C1 segment of cervical spinal cord (tissue), 14 donors: ENCODE measurements at regions not wholly inside any gene's neighbourhood (a gene's known extent, or its start where the extent isn't known, plus 50 kb on each side); places are given as distances from the start of the nearest gene placed in this dataset.
"Not testable (repeated sequence)": the region's sequence is repeated elsewhere in the genome, so short reads cannot be mapped to it uniquely, and the experiment has no call there.

Experiments
- DNase-seq, 14 donors: peaks; one replicate each; lab custom pipeline; 2025; lab: John Stamatoyannopoulos, UW

DNA sequence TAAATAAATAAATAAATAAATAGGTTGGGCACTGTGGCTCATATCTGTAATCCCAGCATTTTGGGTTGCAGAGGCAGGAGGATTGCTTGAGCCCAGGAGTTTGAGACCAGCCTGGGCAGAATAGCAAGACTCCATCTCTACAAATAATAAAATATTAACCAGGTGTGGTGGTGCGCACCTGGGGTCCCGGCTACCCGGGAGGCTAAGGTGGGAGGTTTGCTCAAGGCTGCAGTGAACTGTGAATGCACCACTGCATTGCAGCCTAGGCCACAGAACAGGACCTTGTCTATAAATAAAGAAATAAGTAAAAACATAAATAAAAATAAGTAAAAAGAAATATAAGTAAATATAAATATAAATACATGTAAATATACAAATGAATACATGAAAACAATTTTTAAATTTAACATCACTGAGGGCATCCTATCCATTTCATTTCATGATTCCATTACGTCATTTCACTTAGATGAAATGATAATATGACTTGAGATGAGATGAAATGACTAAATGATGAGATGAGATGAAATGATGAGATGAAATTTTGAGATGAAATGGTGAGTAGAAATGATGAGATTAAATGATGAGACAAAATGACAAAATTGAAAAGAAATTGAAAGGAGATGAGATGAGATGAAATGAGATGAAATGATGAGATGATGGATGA lies 233.4 kb downstream of the GOLGA6L6 start:
- not testable (repeated sequence) for DNase-seq

DNA sequence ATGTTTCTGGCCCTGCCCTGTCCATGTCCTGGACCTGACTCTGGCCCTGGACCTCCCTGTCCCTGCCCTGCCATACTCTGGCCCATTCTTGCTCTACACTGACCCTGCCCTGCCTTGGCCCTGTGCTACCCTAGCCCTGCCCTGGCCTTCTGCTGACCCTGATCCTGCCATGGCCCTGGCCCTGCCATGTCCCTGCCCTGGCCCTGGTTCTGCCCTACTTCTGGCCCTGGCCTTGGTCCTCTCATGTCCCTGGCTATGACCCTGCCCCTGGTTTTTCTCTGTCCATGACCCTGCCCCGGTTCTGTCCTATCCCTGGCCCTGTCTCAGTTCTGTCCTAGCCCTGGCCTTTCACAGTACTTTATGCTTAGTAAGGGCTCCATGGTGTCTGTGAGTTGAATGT lies 234.5 kb downstream of the GOLGA6L6 start:
- DNase-seq, result not testable (repeated sequence)

DNA sequence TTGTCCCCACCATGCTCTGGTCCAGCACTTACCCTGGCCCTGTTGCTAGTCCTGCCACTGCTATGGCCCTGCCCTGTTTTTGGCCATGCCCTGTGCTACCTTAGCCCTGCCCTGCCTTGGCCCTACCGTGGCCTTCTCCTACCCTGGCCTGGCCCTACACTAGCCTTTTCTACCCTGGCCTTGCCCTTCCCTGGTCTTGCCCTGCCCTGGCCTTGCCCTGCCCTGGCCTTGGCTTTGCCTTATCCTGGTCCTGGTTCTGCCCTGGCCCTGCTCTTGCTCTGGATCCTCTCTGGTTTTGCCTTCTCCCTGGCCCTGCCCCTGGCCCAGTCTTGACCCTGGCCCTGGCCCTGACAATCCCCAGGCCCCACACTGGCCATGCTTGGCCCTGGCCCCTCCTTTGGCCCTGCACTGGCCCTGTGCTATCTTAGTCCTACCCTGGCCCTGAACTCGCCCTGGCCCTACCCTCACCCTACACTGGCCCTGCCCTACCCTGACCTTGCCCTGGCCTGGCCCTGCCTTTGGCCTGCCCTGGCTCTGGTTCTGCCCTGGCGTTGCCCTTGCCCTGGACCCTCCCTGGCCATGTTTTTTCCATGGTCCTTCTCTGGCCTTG lies 235.0 kb downstream of the GOLGA6L6 start:
- DNase-seq, result not testable (repeated sequence)

DNA sequence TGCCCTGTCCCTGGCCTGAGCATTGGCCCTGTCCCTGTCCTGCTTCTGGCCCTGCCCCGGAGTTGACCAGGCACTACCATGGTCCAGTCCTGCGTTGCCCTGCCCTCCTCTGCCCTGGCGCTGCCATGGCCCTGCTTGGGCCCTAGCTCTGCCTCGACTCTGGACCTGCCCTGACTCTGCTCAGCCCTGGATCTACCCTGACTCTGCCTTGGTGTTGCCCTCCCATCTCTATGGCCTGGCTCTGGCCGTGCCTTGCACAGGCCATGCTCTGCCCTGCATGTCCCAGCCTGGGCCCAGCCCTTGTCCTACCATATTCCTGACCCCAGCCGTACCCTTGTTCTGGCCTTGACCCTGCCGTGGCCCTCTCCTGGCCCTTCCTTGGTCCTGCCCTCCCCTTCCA lies 235.7 kb downstream of the GOLGA6L6 start:
- not testable (repeated sequence) for DNase-seq

DNA sequence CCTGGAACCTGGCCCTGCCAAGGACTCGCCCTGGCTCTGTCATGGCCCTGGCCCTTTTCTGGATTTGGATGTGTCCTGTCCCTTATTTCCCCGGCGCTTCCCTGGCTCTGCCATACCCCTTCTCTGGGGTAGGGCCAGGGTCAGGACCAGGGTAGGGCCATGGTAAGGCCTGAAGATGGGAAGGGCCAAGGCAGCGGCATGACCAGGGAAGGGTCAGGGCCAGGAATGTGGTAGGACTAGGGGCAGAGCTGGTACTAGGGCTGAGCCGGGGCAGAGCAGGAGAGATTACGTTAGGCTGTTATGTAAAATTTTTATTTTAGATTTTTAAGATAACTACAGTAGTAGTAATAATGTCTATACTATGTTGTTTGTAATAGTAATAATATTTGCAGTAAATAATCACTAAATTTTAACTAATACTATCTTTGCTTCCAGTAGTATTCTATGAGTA lies 236.6 kb downstream of the GOLGA6L6 start:
- DNase-seq, result not testable (repeated sequence)

DNA sequence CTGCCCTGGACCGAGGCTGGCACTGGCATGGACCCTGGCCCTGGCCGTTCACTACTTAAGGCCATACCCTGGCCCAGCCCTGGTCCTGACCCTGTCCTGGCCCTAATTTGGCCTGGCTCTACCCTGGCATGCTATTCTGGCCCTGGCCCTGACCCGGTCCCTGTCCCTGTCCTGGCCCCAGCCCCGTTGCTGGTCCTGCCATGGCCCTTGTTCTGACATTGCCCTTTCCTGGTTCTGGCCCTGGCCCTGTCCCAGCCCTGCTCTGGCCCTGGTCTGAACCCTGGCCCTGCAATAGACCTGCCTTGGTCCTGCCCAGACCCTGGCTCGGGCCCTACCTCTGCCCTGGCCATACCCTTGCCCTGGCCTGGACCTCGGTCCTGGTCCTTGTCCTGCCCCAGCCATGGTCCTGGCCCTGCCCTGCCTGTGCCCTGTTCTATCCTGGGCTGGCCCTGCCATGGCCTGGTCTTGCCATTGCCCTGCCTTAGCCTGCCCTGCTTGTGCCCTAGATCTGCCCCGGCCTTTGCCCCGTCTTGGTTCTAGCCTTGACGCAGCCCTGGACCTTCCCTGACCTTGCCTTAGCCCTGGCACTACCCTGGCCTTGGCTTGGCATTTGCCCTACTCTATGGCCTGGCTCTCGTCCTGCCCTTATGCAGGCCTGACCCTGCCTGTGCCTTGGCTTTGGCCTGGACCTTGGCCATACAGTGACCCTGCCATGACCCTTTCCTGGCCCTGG lies 237.2 kb downstream of the GOLGA6L6 start:
- not testable (repeated sequence) for DNase-seq

DNA sequence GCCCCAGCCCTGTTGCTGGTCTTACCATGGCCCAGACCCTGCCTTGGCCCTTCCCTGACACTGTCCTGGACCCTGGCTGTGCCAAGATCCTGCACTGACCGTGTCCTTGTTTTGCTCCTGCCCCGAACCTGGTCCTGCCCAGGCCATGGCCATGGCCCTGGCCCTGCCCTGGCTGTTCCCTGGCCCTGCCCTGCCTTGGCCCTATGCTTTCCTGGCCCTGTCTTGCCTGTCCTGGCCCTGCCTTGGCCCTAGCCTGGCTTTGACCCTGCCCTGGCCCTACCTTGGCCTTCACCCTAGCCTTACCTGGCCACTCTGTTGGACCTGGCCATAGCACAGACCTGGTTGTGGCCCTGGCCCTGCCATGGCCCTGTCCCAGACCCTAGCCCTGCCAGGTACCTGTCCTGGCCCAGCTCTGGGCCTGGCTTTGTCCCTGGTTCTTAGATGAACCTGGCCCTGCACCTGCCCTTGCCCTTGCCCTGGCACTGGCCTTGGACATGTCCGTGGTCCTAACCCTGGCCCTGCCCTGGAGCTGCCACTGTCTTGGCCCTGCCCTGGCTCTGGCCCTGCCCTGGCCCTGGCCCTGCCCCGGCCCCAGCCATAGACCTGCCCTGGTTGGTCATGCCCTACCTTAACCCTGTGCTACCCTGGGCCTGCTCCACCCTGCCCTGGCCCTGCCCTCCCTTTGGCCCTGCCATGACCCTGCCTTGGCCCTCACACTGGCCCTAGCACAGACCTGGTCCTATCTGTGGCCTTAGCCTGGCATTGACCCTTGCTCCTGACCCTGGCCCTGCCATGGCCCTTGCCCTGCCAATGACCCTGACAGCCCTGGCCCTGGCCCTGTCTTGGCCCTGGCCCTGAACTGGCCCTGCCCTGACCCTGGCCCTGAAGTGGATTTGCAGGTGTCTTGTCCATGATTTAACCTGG lies 238.1 kb downstream of the GOLGA6L6 start:
- not testable (repeated sequence) for DNase-seq

DNA sequence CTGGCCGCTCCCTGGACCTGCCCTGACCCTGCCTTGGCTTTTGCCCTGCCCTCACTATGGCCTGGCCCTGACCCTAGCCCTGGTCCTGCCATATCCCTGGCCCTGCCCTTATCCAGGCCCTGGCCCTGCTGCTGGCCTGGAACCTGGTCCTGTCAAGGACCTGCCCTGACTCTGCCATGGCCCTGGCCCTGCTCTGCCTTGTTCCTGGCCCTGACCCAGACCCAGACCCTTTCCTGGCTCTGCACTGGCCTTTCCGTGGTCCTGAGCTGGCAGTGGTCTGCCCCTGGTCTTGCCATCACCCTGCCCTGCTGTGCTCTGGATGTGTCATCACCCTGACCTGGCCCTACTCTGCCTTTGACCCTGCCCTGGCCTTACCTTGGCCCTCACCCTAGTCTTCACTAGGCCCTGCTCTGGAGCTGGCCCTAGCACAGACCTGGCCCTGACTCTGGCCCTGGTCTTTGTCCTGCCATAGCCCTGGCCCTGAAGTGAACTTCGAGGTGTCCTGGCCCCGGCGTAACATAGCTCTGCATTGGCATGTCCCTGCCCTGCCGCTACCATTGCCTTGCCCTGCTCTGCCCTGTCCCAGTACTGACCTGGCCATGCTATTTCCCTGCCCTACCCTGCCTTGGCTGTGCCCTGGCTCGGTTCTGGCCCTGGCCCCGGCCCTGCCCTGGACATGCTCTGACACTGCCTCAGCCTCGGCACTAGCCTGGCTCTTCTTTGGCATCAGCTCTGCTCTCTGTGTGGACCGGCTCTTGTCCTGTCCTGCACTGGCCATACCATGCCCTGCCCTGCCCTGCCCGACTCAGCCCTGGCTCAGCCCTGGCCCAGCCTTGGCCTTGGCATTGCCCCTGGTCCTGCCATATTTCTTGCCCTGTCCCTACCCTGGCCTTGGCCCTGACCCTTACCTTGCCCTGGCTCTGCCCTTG lies 239.2 kb downstream of the GOLGA6L6 start:
- not testable (repeated sequence) for DNase-seq

DNA sequence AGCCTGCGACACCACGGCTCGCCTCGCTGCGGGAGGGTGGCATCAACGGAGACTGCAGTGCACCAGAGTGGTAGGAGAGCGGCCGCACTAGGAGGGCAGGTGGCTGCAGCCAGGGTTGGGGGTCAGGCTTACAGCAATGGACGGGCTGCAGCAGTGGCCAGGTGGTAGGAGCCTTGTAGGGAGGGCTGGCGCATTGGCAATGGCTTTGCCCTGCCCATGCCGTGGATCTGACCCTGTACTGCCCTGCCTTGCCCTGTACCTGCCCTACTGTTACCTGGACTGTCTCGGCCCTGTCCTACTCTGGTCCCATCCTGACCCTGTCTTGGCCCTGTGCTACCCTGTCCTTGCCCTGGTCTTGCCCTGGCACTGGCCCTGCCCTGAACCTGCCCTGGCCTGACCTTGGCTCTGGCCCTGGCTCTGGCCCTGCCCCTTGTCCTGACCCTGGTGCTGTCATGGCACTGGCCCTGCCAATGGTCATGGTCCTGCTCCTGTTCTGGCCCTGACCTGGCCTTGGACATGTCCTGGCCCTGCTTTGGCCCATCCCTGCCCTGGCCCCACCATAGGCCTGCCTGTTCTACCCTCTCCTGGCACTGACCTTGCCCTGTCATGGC lies 240.0 kb downstream of the GOLGA6L6 start:
- DNase-seq, result not testable (repeated sequence)

DNA sequence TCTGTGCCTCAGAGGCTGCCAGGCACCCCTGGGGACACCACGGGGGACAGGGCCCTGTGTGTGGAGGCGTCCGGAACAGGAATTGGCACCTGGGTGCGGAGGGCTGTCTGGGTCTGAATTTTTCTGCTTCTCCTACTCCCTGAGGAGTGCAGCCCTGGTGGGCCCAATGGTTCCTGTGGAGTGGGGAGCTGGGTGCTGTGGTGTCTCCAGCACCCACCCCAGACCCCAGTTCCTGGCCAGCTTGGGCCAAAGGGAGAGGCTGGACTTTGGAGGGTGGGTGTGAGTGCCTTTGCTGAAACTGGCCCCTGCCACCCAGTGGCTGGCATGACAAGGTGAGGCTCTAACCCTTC lies 240.6 kb downstream of the GOLGA6L6 start:
- DNase-seq, result not testable (repeated sequence)

DNA sequence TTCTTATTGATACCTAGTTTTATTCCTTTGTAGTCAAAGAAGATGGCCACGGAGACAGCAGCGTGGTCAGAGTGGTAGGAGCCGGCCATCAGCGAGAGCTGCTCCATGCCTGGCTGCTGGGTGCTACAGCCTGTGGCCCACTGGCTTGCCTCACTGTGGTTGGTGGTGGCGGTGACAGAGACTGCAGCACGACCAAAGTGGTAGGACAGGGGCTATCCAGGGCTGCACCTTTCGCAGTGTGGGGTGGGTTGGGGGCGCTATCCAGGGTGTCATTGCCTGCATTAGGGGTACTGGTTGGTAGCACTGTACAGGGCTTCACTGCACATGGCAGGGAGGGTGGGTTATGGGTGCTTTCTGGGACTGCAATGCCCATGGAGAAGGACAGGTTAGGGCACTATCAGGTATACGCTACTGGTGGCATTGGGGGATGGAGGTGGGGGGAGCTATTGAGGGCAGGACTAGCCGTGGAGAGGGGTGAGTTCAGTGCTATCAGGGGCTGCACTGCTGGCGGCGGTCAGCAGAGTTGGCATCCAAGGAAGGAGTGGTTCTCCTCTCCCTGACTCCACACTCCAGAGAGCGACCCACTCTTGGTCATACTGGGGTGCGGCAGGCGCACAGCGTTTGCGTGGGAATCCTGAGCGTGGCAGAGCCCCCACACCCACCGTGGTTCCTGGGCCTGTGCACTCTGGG lies 241.1 kb downstream of the GOLGA6L6 start:
- not testable (repeated sequence) for DNase-seq

DNA sequence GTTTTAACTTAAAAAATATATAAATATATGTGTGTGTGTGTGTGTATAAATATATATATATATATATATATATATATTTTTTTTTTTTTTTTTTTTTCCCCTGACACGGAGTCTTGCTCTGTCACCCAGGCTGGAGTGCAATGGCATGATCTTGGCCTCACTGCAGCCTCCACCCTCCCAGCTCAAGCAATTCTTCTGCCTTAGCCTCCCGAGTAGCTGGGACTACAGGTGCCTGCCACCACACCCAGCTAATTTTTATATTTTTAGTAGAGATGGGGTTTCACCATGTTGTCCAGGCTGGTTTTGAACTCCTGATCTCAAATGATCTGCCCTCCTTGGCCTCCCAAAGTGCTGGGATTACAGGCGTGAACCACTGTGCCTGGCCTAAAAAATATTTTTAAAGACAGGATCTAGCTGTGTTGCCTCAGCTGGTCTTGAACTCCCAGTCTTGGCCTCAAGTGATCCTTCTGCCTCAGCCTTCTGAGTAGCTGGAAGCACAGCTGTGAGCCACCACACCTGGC lies 243.9 kb downstream of the GOLGA6L6 start:
- DNase-seq, result not testable (repeated sequence)

DNA sequence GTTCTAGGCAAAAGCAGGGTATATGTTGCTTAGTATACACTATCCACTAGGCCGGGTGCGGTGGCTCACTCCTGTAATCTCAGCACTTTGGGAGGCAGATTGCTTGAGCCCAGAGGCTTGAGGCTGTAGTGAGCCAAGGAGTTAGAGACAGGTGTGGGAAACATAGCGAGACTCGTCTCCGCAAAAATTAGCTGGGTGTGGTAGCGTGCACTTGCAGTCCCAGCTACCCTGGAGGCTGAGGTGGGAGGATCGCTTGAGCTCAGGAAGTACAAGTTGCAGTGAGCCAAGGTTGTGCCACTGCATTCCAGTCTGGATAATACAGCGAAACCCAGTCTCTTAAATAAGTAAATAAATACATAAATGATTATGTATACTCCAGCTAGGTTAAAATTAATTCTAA lies 245.3 kb downstream of the GOLGA6L6 start:
- DNase-seq, result not testable (repeated sequence)

DNA sequence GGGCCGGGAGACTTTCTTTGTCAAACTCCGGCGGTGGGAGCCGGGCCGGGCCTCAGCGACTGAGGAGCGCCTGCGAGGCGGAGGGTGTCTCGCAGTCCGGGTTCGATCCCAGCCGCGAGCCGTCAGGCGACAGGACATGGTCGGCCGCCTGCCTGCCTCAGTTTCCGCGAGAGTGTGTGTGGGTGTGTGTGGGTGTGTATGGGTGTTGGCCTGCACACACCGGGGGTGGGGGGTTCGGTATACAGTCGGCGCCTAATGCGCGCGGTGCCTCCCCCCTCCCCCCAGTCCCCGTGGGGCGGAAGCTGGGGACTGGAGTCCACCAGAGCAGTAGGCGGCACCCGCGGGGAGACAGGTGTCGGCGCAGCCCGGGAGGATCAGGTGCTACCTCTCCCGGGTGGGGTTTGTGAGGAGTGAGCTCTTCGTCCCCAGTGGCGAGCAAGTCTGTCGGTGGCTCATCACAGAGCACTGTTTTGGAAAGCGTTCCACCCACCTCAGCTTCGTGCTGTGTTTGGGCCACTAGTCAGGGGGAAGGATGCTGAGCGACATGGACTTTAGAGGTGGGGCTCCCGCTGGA lies 246.3 kb downstream of the GOLGA6L6 start:
- DNase-seq, result no peak

DNA sequence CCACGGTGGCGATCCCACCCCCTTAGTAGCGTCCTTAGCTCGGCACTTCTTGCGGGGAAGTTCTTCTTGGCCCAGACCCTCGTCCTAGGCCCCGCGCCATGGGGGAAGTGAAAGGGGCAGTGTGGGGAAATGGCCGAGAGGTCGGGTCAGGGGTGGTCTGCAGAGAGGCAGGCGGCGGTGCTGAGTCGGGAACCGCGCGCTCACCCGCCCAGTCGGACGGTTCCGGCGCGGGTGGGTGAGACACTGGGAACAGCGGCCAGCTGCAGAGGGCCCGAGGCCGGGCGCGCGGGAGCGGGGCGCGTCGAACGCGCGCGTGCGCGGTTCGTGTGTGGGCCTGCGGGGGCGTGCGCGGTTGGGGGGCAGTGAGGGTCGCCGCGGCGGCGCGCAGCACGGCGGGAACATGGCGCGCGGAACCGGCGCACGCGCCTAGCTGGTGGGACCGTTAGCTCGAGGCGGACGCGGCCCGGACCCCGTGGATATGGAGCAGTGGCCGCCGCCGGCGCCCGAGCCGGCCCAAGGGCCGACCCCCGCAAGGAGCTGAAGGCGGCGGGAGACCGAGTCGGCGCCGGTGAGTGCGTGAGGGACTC lies 246.9 kb downstream of the GOLGA6L6 start:
- no peak for DNase-seq

DNA sequence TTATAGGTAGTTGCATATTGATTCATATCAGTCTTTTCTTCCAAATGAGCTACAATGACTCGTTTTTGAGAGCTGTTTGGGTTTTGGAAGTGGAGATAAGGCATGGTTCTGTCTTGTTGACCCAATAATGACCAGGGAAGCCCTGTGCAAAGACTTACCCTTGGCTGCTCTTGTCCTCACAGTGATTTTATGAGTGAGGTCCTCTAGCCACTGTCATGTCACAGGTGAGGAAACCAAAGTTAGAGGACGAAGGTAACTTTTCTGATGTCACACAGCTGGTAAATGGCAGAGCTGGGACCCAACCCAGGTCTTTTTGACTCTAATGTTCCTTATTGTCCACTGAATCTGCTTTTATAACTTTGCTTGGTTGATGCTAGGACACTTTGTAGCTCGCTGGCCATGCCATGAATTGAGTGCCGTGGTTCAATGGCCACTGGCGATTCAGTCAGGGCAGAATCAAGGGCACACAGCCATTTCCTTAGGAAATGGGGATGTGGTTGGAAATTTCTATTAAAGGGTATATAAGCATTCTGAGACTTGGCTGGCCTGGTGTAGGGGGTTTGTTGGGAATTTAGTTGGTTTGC lies 249.1 kb downstream of the GOLGA6L6 start:
- not testable (repeated sequence) for DNase-seq

DNA sequence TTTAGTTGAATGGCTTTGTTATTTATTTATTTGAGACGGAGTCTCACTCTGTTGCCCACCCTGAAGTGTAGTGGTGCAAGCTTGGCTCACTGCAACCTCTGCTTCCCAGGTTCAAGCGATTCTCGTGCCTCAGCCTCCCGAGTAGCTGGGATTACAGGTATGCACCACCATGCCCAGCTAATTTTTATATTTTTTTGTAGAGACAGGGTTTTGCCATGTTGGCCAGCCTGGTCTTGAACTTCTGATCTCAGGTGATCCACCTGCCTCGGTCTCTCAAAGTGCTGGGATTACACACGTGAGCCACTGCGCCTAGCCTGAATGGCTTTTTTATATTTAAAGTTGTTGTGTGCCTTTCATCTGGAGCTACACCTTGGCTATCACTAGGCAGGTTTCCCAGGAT lies 250.0 kb downstream of the GOLGA6L6 start:
- not testable (repeated sequence) for DNase-seq

DNA sequence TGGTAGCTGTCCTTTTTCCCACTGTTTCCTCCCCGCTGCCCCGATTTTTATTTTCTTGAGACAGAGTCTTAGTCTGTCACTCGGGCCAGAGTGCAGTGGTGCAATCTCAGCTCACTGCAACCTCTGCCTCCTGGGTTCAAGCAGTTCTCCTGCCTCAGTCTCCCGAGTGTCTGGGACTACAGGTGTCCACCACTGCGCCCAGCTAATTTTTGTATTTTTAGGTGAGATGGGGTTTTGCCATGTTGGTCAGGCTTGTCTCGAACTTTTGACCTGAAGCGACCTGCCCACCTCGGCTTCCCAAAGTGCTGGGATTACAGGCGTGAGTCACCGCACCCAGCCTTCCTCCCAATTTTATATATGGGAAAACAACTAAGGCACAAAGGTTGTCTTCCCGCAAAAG lies 251.0 kb downstream of the GOLGA6L6 start:
- DNase-seq, result not testable (repeated sequence)
